Subcutaneous abdominal adipose tissue (tissue), 5 donors: ENCODE measurements at regions not wholly inside any gene's neighbourhood (a gene's known extent, or its start where the extent isn't known, plus 50 kb on each side); places are given as distances from the start of the nearest gene placed in this dataset.
"Not testable (repeated sequence)": the region's sequence is repeated elsewhere in the genome, so short reads cannot be mapped to it uniquely, and the experiment has no call there.

ENCODE experiments used
- H3K27ac ChIP-seq: one replicate; pipeline ENCODE4 v1.7.0; 2013; ENCODE audit warnings: low read depth, mild to moderate bottlenecking, inconsistent platforms, low read length, moderate library complexity
- H3K27me3 ChIP-seq, 5 donors: one replicate each; pipeline ENCODE4 v1.7.0; 2013; ENCODE audit warnings: low read length in 5 of 5, inconsistent platforms in 1 of 5; ENCODE audit not compliant: control insufficient read depth in 5 of 5, insufficient read depth in 4 of 5
- H3K36me3 ChIP-seq, 5 donors: one replicate each; pipeline ENCODE4 v1.7.0; 2013; ENCODE audit warnings: low read length in 5 of 5; ENCODE audit not compliant: control insufficient read depth in 5 of 5, insufficient read depth in 5 of 5
- H3K4me1 ChIP-seq, 5 donors: one replicate each; pipeline ENCODE4 v1.7.0; 2013; ENCODE audit warnings: low read length in 5 of 5, mild to moderate bottlenecking in 3 of 5, moderate library complexity in 1 of 5; ENCODE audit not compliant: control insufficient read depth in 5 of 5, insufficient read depth in 5 of 5
- H3K4me3 ChIP-seq, 5 donors: one replicate each; pipeline ENCODE4 v1.7.0; 2013; ENCODE audit warnings: low read length in 5 of 5, low read depth in 1 of 5
- H3K9ac ChIP-seq, 5 donors: one replicate each; pipeline ENCODE4 v1.7.0; 2013; ENCODE audit warnings: low read length in 5 of 5, mild to moderate bottlenecking in 4 of 5, moderate library complexity in 3 of 5
- H3K9me3 ChIP-seq, 5 donors: one replicate each; pipeline ENCODE4 v1.7.0; 2013; ENCODE audit warnings: low read length in 5 of 5; ENCODE audit not compliant: control insufficient read depth in 5 of 5
- donor health status: healthy.
- donor health status: healthy.
- donor health status: healthy.
- donor health status: healthy.
- donor health status: healthy.

- H3K27me3 ChIP-seq, H3K9me3 ChIP-seq: not testable (repeated sequence)
These were observed 138.6 kb downstream of the NPIPB11 start for GRCh38 chr16:29267891-29268290.

DNA sequence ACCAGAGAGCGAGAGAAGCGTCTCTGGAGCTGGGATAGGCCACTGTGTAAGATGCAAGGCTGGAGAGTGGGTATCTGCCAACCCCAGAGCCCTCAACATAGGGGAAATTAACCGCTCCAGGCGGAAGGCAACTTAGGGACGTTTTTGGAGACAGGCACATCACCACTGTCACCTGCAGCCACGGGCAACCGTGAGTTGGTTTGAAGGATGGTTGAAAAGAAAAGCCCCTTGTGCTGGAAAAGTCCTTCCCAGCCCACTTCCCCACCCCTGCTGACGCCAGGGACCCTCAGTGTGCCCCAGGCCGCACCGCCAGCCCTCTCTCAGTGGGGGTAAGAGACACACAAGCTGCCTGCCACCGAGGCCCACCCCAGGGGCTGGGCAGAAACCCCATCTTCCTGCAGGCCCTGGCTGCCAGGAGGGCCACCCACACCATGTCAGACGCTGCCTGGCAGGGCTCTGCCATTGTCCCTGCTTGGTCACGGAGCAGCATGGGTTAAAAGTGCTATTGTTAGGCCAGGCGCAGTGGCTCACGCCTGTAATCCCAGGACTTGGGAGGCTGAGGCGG, 139.4 kb downstream of the NPIPB11 start:
- H3K36me3 ChIP-seq, H3K27ac ChIP-seq, H3K9ac ChIP-seq, H3K27me3 ChIP-seq, H3K4me3 ChIP-seq, H3K9me3 ChIP-seq: not testable (repeated sequence)
- peaks cover 8 to 20% (median 14%) of the 10 kb centered on the region in 5 donors for H3K4me1 ChIP-seq

More at GRCh38 chr16:29267891-29268290, 138.6 kb downstream of the NPIPB11 start:
- H3K36me3 ChIP-seq, H3K9ac ChIP-seq, H3K27ac ChIP-seq, H3K4me3 ChIP-seq: not testable (repeated sequence)
- peaks cover 7 to 20% (median 14%) of the 10 kb centered on the region in 5 donors for H3K4me1 ChIP-seq

DNA sequence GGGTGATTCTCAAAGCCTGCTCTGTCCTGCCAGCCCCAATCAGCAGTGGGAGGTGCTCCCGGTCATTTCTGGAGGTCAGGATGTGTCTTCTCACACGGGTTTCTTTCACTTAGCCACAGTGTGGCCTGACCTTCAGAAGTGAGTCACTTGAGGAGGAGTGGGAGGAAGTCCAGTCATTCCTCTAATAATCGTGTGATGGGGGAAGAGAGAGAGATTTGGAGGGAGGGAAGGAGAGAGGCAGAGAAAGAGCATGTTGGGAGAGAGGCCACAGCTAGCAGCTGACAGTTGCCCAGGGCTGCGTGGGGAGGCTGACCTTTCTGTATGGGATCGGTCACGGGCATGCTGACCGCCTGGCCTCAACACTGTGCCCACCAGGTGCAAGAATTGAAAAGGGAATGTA, 139.9 kb downstream of the NPIPB11 start:
- H3K36me3 ChIP-seq, H3K27me3 ChIP-seq, H3K9ac ChIP-seq, H3K9me3 ChIP-seq, H3K27ac ChIP-seq, H3K4me3 ChIP-seq: not testable (repeated sequence)
- H3K4me1 ChIP-seq = peaks cover 4 to 20% (median 14%) of the 10 kb centered on the region in 5 donors

DNA sequence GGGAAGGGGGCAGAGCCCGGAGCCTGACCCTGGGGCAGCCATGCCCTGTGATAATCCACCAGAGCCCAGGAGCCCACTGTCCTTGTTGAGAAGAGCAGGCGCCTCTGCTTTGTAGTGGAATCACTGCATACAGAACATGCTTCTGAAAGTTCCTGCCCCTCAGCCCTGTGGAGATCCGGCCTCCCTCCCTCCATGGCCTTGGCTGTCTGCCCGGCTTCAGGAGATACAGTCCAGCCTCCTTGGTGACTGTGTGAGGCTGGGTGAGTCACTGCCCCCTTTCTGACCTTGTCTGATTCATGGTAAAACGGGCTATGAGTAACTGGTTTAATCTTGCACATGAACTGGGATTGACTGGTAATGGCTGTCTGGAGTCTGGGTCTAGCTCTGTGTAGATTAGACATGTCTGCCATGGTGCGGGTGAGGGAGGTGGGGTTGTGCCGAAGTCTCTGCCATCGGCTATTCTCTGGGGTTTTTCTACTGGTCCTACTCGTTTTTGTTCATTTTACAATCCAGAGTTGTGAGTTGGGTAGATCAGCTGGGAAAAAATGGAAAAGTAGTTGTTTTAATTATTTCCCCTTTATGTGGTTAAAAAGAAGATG, 141.2 kb downstream of the NPIPB11 start:
- not testable (repeated sequence) for H3K9ac ChIP-seq, H3K27ac ChIP-seq, H3K9me3 ChIP-seq, H3K27me3 ChIP-seq, H3K4me3 ChIP-seq, H3K36me3 ChIP-seq
- H3K4me1 ChIP-seq = peaks cover 2 to 24% (median 15%) of the 10 kb centered on the region in 5 donors

DNA sequence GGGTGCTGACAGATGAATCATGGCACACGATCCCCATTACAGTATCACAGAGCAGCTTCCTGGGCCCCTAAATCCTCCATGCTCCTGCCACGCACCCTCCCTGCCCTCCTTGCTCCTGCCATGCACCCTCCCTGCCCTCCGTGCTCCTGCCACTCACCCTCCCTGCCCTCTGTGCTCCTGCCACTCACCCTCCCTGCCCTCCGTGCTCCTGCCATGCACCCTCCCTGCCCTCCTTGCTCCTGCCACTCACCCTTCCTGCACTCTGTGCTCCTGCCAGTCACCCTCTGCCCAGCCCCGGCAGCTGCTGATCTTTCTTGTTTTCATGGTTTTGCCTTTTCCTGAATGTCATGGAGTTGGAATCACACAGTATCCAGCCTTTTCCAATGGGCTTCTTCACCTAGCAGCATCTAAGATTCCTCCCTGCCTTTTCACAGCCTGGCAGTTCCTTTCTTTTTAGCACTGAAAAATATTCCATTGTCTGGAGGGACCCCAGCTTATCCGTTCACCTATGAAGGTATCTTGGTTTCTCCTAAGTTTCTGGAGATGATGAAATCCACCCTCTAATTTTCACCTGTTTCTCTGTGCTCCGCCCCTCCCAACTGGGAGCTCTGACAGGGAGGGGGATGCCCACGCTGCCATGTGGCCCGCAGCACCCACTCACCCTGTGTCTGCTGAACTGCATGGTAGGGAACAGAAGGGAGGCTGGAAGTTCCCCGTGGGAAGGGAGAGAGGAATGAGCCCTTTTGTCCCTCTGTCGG, 142.3 kb downstream of the NPIPB11 start:
- H3K4me3 ChIP-seq, H3K9ac ChIP-seq, H3K9me3 ChIP-seq, H3K27me3 ChIP-seq, H3K36me3 ChIP-seq, H3K27ac ChIP-seq: not testable (repeated sequence)
- peaks cover 2 to 24% (median 15%) of the 10 kb centered on the region in 5 donors for H3K4me1 ChIP-seq

DNA sequence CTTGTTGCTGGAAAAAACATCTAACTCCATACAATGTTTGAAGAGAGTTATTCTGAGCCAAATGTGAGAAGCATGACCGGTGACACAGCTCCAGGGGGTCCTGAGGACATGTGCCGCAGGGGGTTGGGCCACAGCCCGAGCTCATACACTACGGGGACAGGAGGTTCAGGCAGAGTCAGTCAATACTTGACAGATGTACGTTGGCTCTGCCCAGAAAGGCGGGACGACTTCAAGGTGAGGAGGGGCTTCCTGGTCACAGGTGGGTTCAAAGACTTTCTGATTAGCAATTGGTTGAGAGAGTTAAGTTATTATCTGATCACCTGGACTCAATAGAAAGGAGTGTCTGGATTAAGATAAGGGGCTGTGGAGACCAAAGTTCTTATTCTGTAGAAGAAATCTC, 143.8 kb downstream of the NPIPB11 start:
- H3K9ac ChIP-seq, H3K27me3 ChIP-seq, H3K9me3 ChIP-seq, H3K36me3 ChIP-seq, H3K4me3 ChIP-seq, H3K27ac ChIP-seq: not testable (repeated sequence)
- H3K4me1 ChIP-seq = peaks cover 0 to 21% (median 14%) of the 10 kb centered on the region in 5 donors

DNA sequence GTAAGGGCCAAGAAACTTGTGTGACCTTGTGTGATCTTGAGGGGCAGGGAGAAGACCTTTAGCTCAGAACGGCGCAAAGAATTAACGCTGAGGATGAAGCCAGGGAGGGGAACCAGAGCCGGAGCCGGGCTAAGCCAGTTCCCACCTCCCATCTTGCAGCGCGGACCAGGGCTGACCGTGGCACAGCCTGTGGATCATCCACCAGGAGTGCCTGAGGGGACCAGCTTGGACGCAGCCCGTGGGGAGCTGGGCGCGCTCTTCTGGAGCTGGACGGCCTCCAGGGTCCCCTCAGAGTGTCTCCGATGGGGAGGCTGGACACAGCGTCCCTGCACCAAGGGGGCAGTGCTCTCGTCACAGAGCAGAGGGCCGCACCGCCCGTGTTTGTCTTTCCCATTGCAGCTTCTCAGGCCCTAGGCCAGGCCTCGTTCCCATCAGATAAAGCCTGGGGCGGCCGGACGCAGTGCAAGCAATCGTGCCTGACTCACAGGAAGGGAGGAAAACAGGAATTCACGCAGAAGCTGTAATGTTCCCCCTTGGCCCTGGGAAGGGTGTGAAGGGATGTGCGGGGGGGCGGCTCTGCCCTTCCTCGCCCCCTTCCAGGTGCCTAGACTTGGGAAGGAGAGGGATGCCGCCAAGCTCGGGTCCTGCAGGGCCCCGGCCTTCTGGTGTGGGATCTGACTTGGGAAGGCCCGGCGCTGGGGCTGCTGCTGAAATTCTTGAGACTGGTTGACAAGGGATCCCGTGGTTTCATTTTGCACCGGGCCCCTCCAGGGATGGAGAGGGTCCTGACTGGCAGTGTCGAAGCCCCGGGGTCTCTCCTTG, 144.9 kb downstream of the NPIPB11 start:
- H3K27me3 ChIP-seq, H3K4me3 ChIP-seq, H3K27ac ChIP-seq, H3K36me3 ChIP-seq, H3K9ac ChIP-seq, H3K9me3 ChIP-seq: not testable (repeated sequence)
- H3K4me1 ChIP-seq = peaks cover 1 to 21% (median 10%) of the 10 kb centered on the region in 5 donors

- not testable (repeated sequence) for H3K9ac ChIP-seq, H3K4me3 ChIP-seq, H3K27ac ChIP-seq, H3K9me3 ChIP-seq, H3K27me3 ChIP-seq, H3K36me3 ChIP-seq
- H3K4me1 ChIP-seq = peaks cover 3 to 21% (median 10%) of the 10 kb centered on the region in 5 donors
These were observed 145.7 kb downstream of the NPIPB11 start for GRCh38 chr16:29260683-29261426.

DNA sequence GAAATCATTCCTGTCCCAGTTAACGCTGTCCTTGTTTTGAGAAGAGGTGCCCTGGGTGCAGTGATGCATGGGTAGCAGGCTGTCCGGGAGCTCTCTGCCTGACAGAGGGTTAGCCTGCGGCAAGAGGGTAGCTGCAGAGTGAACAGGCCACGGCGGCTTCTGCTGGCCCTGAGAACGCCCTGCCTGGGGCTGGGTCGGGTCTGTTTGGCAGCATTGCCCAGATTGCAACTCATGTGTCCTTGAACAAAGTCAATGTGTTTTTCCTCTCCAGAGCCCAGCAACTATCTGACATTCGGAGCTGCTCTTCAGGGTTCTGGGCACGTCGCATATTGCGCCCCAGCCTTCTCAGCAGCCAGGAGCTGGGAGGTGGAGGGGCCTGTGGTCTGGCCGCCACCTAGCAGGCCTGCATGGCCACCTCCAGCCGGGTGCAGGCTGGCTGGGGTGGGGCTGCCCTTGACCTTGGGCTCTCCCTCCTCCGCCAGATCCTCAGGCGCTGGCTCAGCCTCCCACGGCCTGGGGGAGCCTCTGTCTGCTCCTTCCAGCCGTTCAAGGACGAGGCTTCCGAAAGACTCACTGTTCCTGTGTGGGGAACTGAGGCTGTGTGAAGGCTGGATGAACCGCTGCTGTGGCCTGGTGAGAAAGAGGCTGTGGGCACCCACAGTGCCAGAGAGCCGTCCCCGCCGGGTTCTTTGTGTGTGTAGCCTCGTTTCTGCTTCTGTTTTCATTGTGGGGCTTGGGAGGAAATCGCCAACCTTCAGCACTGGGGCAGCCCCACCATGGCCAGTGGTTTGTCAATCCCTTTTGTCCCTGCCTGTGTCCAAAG, 146.7 kb downstream of the NPIPB11 start:
- not testable (repeated sequence) for H3K4me3 ChIP-seq, H3K27ac ChIP-seq, H3K9me3 ChIP-seq, H3K9ac ChIP-seq, H3K27me3 ChIP-seq, H3K36me3 ChIP-seq
- H3K4me1 ChIP-seq = peaks cover 2 to 18% (median 6%) of the 10 kb centered on the region in 5 donors
